22Rv1 (cell line): ENCODE measurements at regions not wholly inside any gene's neighbourhood (a gene's known extent, or its start where the extent isn't known, plus 50 kb on each side); places are given as distances from the start of the nearest gene placed in this dataset.

Experiments used
- ZFX ChIP-seq: fragments of 450-650 bp; IDR thresholded peaks from 2 replicates; pipeline ENCODE4 v1.6.1; 2017; ENCODE audit warnings: antibody characterized with exemption, borderline replicate concordance
- TF ChIP-seq, protein P1 (sequence below): fragments of 450-650 bp; IDR thresholded peaks from 2 replicates; pipeline ENCODE4 v1.5.1; 2017; ENCODE audit warnings: mild to moderate bottlenecking

DNA sequence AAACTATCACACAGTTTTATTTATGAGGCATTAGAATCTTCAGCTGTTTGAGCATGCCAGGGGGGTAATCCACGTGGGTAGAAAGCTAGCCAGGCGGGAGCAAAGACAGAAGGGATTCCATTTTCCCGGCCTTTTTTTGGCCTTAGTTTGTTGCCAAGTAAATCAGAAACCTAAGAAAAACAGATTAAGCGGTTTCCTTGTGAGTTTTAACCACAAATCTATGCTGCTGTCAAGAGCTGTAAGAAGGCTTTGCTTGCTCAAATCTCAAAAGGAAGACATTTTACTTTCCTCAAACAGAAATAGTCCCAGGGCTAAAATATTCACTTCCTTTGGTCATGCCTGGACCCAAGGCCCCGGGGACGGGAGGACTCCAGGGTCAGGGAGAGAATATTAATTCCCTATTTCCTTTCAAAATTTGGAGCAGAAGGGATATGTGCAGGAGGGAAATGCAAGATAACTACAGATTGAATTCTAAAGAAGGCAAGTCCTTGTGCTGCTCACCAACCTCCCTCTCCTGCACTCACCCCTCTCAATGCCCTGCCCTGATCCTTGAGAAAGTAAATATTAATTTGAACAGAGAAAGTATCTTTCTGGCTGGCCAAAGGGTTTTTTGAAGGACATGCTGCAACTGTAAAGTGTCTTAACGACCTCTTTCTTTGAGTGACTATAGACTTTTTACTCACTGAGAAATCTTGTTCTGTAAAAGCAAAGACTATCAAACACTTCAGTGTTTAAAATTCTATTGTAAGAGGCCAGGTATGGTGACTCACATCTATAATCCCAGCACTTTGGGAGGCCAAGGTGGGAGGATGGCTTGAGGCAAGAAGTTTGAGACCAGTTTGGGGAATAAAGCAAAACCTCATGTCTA lies 75.7 kb downstream of the HSD17B6 start:
- TF ChIP-seq, protein P1, sequence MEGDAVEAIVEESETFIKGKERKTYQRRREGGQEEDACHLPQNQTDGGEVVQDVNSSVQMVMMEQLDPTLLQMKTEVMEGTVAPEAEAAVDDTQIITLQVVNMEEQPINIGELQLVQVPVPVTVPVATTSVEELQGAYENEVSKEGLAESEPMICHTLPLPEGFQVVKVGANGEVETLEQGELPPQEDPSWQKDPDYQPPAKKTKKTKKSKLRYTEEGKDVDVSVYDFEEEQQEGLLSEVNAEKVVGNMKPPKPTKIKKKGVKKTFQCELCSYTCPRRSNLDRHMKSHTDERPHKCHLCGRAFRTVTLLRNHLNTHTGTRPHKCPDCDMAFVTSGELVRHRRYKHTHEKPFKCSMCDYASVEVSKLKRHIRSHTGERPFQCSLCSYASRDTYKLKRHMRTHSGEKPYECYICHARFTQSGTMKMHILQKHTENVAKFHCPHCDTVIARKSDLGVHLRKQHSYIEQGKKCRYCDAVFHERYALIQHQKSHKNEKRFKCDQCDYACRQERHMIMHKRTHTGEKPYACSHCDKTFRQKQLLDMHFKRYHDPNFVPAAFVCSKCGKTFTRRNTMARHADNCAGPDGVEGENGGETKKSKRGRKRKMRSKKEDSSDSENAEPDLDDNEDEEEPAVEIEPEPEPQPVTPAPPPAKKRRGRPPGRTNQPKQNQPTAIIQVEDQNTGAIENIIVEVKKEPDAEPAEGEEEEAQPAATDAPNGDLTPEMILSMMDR: no peak
- TF ChIP-seq ZFX: no peak
